ENCODE measurements at regions not wholly inside any gene's neighbourhood (a gene's known extent, or its start where the extent isn't known, plus 50 kb on each side); places are given as distances from the start of the nearest gene placed in this dataset.

DNA sequence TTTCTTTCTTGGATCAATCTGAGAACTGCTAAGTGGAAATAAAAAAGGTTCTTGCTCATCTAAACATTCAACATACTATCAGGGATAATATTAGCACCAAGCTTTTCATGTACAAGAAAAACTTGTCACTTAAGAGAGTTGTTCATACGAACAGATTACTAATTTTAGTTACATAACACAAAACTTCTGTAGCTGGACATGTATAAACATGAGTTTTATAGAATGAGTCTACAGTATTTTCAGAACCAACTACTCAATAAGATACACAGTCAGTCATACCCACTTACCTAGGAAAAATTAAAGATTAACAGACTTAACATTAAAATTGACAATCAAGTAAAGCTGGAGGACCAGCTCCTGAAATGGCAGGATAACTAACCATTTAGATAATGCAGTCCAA is 540.1 kb upstream of the FAM241A start:
- TF ChIP-seq, protein P1, sequence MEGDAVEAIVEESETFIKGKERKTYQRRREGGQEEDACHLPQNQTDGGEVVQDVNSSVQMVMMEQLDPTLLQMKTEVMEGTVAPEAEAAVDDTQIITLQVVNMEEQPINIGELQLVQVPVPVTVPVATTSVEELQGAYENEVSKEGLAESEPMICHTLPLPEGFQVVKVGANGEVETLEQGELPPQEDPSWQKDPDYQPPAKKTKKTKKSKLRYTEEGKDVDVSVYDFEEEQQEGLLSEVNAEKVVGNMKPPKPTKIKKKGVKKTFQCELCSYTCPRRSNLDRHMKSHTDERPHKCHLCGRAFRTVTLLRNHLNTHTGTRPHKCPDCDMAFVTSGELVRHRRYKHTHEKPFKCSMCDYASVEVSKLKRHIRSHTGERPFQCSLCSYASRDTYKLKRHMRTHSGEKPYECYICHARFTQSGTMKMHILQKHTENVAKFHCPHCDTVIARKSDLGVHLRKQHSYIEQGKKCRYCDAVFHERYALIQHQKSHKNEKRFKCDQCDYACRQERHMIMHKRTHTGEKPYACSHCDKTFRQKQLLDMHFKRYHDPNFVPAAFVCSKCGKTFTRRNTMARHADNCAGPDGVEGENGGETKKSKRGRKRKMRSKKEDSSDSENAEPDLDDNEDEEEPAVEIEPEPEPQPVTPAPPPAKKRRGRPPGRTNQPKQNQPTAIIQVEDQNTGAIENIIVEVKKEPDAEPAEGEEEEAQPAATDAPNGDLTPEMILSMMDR (IDR thresholded peaks at IDR 0.05) = no peak
- no peak for TF ChIP-seq EZH2 (IDR thresholded peaks at IDR 0.05; ENCODE audit: borderline replicate concordance, insufficient read depth, low read depth, low read length, poor library complexity, severe bottlenecking)

Measured in B cell (primary cell).